H9 (cell line): ENCODE measurements at regions not wholly inside any gene's neighbourhood (a gene's known extent, or its start where the extent isn't known, plus 50 kb on each side); places are given as distances from the start of the nearest gene placed in this dataset.
"Not testable (repeated sequence)": the region's sequence is repeated elsewhere in the genome, so short reads cannot be mapped to it uniquely, and the experiment has no call there.

Experiments used
- DNase-seq: peaks from one replicate; pipeline ENCODE4 v3.0.0-alpha.2; 2017
- H2AFZ ChIP-seq: one replicate; pipeline ENCODE4 v1.6.1; 2013; ENCODE audit warnings: mild to moderate bottlenecking, low read length, control low read depth, moderate library complexity
- H2AK5ac ChIP-seq: 2 replicates; pipeline ENCODE4 v1.6.1; 2013; ENCODE audit warnings: low read length, control low read depth, mixed read lengths; ENCODE audit not compliant: insufficient read length
- H2BK120ac ChIP-seq: one replicate; pipeline ENCODE4 v1.6.1; 2013; ENCODE audit warnings: low read depth, mild to moderate bottlenecking, low read length, control low read depth, inconsistent platforms; ENCODE audit not compliant: poor library complexity, severe bottlenecking
- H2BK12ac ChIP-seq: 2 replicates; pipeline ENCODE4 v1.6.1; 2013; ENCODE audit warnings: low read length, control low read depth, mixed read lengths, low read depth; ENCODE audit not compliant: insufficient read length
- H2BK15ac ChIP-seq: 2 replicates; pipeline ENCODE4 v1.6.1; 2013; ENCODE audit warnings: low read depth, low read length, control low read depth
- H2BK20ac ChIP-seq: one replicate; pipeline ENCODE4 v1.6.1; 2013; ENCODE audit warnings: low read depth, mild to moderate bottlenecking, low read length, control low read depth, inconsistent platforms; ENCODE audit not compliant: poor library complexity, severe bottlenecking
- H2BK5ac ChIP-seq: 2 replicates; pipeline ENCODE4 v1.6.1; 2013; ENCODE audit warnings: low read length, control low read depth, mixed read lengths; ENCODE audit not compliant: insufficient read length
- H3K14ac ChIP-seq: 2 replicates; pipeline ENCODE4 v1.6.1; 2013; ENCODE audit warnings: low read length, control low read depth; ENCODE audit not compliant: insufficient read depth
- H3K18ac ChIP-seq: 2 replicates; pipeline ENCODE4 v1.6.1; 2013; ENCODE audit warnings: low read depth, mild to moderate bottlenecking, mixed read lengths, low read length, control low read depth; ENCODE audit not compliant: insufficient read length
- H3K23ac ChIP-seq: 2 replicates; pipeline ENCODE4 v1.6.1; 2013; ENCODE audit warnings: low read length, control low read depth, mixed read lengths, low read depth; ENCODE audit not compliant: insufficient read length
- H3K23me2 ChIP-seq: 2 replicates; pipeline ENCODE4 v1.6.1; 2013; ENCODE audit warnings: low read depth, mild to moderate bottlenecking, mixed read lengths, low read length, control low read depth; ENCODE audit not compliant: insufficient read length, poor library complexity, severe bottlenecking
- H3K27ac ChIP-seq: 2 replicates; pipeline ENCODE4 v1.5.1; 2013; ENCODE audit warnings: low read length, control low read depth, mixed read lengths, low read depth; ENCODE audit not compliant: insufficient read length
- H3K27me3 ChIP-seq: 2 replicates; pipeline ENCODE4 v1.6.1; 2013; ENCODE audit warnings: low read length, control low read depth, inconsistent platforms; ENCODE audit not compliant: insufficient read depth
- H3K4ac ChIP-seq: 2 replicates; pipeline ENCODE4 v1.6.1; 2013; ENCODE audit warnings: low read depth, mild to moderate bottlenecking, control low read depth, inconsistent platforms, low read length, moderate library complexity
- H3K4me1 ChIP-seq: 2 replicates; pipeline ENCODE4 v1.6.1; 2013; ENCODE audit warnings: low read length, control low read depth, inconsistent platforms; ENCODE audit not compliant: insufficient read depth
- H3K4me2 ChIP-seq: 2 replicates; pipeline ENCODE4 v1.6.1; 2013; ENCODE audit warnings: low read length, control low read depth, mixed read lengths; ENCODE audit not compliant: insufficient read length, insufficient read depth
- H3K56ac ChIP-seq: 2 replicates; pipeline ENCODE4 v1.6.1; 2013; ENCODE audit warnings: low read depth, mild to moderate bottlenecking, mixed read lengths, low read length, control low read depth; ENCODE audit not compliant: insufficient read length
- H3K79me1 ChIP-seq: 2 replicates; pipeline ENCODE4 v1.6.1; 2013; ENCODE audit warnings: low read depth, mild to moderate bottlenecking, moderate library complexity, low read length, control low read depth, inconsistent platforms; ENCODE audit not compliant: insufficient read depth, poor library complexity, severe bottlenecking
- H3K79me2 ChIP-seq: 2 replicates; pipeline ENCODE4 v1.6.1; 2013; ENCODE audit warnings: low read length, control low read depth, inconsistent platforms; ENCODE audit not compliant: insufficient read depth
- H3K9ac ChIP-seq: 2 replicates; pipeline ENCODE4 v1.6.1; 2013; ENCODE audit warnings: low read length, control low read depth, mixed read lengths; ENCODE audit not compliant: insufficient read length; ENCODE audit errors: extremely low read depth
- H3K9me3 ChIP-seq: one replicate; pipeline ENCODE4 v1.6.1; 2013; ENCODE audit warnings: low read depth, low read length, inconsistent platforms; ENCODE audit not compliant: control insufficient read depth
- H3T11ph ChIP-seq: one replicate; pipeline ENCODE4 v1.6.1; 2013; ENCODE audit warnings: mild to moderate bottlenecking, low read length, control low read depth, inconsistent platforms
- H4K20me1 ChIP-seq: one replicate; pipeline ENCODE4 v1.6.1; 2013; ENCODE audit not compliant: control insufficient read depth, insufficient read length, insufficient read depth
- H4K5ac ChIP-seq: 2 replicates; pipeline ENCODE4 v1.6.1; 2013; ENCODE audit warnings: low read depth, mild to moderate bottlenecking, mixed read lengths, low read length, control low read depth; ENCODE audit not compliant: insufficient read length
- H4K8ac ChIP-seq: replicated peaks from 2 replicates; pipeline ENCODE4 v1.6.1; 2013; ENCODE audit warnings: low read length, control low read depth, mixed read lengths, low read depth; ENCODE audit not compliant: insufficient read length
- H4K91ac ChIP-seq: 2 replicates; pipeline ENCODE4 v1.6.1; 2013; ENCODE audit warnings: low read depth, mild to moderate bottlenecking, moderate library complexity, mixed read lengths, low read length, control low read depth; ENCODE audit not compliant: insufficient read length
- H3K27ac Mint-ChIP-seq, 3 experiments: 2 replicates in 2 of 3; 3 replicates in 1 of 3; pipeline ENCODE4 v1.8.0; 2020 to 2021; ENCODE audit warnings: mixed read lengths in 3 of 3, mild to moderate bottlenecking in 1 of 3, moderate library complexity in 1 of 3
- H3K27me3 Mint-ChIP-seq: 2 replicates; pipeline ENCODE4 v1.8.0; 2021; ENCODE audit warnings: low read depth, mild to moderate bottlenecking, moderate library complexity, mixed read lengths
- H3K36me3 Mint-ChIP-seq, 3 experiments: 2 replicates in 2 of 3; 3 replicates in 1 of 3; pipeline ENCODE4 v1.8.0; 2020 to 2021; ENCODE audit warnings: low read depth in 3 of 3, mixed read lengths in 3 of 3; ENCODE audit not compliant: insufficient read depth in 1 of 3
- H3K4me1 Mint-ChIP-seq, 2 experiments: 2 replicates each; pipeline ENCODE4 v1.8.0; 2020; ENCODE audit warnings: mixed read lengths in 2 of 2
- H3K4me3 Mint-ChIP-seq, 2 experiments: 2 replicates in 1 of 2; 3 replicates in 1 of 2; pipeline ENCODE4 v1.8.0; 2020 to 2021; ENCODE audit warnings: mild to moderate bottlenecking in 2 of 2, mixed read lengths in 2 of 2, moderate library complexity in 1 of 2
- H3K9me3 Mint-ChIP-seq, 2 experiments: 2 replicates in 1 of 2; 3 replicates in 1 of 2; pipeline ENCODE4 v1.8.0; 2020; ENCODE audit warnings: mild to moderate bottlenecking in 2 of 2, mixed read lengths in 2 of 2, moderate library complexity in 1 of 2
- CTCF ChIP-seq: fragments of 200-600 bp; sonication (generic); conservative IDR thresholded peaks from 3 replicates; pipeline ENCODE4 v1.8.0; 2021; ENCODE audit warnings: antibody characterized with exemption, mild to moderate bottlenecking
- WGBS: extraction: QIAGEN DNeasy Blood & Tissue Kit; methylation state at CpG from one replicate; pipeline ENCODE4 v1.1.7; 2013; ENCODE audit warnings: missing lambda C conversion rate, low lambda C conversion rate, mixed read lengths; ENCODE audit not compliant: insufficient read length; ENCODE audit errors: extremely low coverage; 5-methylcytosine and 5-hydroxymethylcytosine counted together

DNA sequence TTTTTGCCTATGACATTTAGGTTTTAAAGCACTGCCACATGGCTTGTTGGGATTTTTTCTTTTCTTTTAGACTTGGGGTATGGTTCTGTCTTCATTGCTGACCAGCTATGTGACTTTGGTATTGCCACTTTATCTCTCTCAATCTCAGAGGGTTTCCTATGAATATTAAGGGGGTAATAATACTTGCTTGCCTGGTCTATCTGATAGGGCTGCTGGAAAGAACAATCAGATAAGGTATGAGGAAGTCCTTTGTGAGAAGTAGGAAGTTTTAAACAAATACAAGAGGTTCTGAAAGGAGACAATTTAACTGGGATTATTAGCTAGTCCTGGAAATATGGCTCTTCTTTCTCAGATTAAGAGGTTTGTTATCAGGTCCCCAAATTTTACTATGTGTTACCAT lies 80.8 kb downstream of the ZNF92 start:
- Histone ChIP-seq H2AFZ (no peak overlapping the region), H2BK12ac (no peak overlapping the region), H3K23me2 (no peaks in the 10 kb centered on the region), H3K27ac (no peak overlapping the region), H3K79me2 (no peaks in the 10 kb centered on the region), H2BK15ac (no peak overlapping the region), H3K18ac (no peak overlapping the region), H4K8ac (no peak overlapping the region), H4K5ac (no peak overlapping the region), H3K23ac (no peak overlapping the region), H3K4me1 (no peaks in the 10 kb centered on the region), H3K56ac (no peak overlapping the region), H3K4ac (no peak overlapping the region), H3K14ac (no peak overlapping the region), H2BK5ac (no peak overlapping the region), H3K9ac (no peak overlapping the region), H3K9me3 (no peaks in the 10 kb centered on the region), H3K79me1 (no peaks in the 10 kb centered on the region), H3T11ph (no peak overlapping the region), H3K27me3 (no peaks in the 10 kb centered on the region), H2BK20ac (no peak overlapping the region), H4K91ac (no peak overlapping the region), H2AK5ac (no peak overlapping the region), H4K20me1 (no peaks in the 10 kb centered on the region), H3K4me2 (no peak overlapping the region), H2BK120ac (no peak overlapping the region)
- no peak for DNase-seq
- no peaks in the 10 kb centered on the region for H3K36me3 Mint-ChIP-seq
- H3K9me3 Mint-ChIP-seq = peaks cover 2 to 12% of the 10 kb centered on the region in 2 experiments; a peak in 3 of 5 replicates
- H3K4me3 Mint-ChIP-seq = no peak overlapping the region
- no peak overlapping the region for H3K27ac Mint-ChIP-seq
- TF ChIP-seq CTCF = no peak
- H3K4me1 Mint-ChIP-seq = no peaks in the 10 kb centered on the region
- H3K27me3 Mint-ChIP-seq = no peaks in the 10 kb centered on the region; the same call in 1 of the 2 replicates

DNA sequence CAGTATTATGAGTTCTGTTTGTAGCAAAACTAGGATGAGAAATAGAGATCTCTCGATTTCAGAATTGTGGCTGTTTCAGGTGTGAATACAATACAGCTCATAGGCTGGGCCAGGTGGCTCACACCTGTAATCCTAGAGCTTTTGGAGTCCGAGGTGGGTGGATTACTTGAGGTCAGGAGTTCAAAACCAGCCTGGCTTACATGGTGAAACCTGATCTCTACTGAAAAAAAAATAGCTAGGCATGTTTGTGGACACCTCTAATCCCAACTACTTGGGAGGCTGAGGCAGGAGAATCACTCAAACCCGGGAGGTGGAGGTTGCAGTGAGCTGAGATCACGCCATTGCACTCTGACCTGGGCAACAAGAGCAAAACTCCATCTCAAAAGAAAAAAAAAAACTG lies 81.4 kb downstream of the ZNF92 start:
- not testable (repeated sequence) for H3K4ac ChIP-seq, H3K4me3 Mint-ChIP-seq, H3K79me1 ChIP-seq, DNase-seq, H2AK5ac ChIP-seq, H2BK120ac ChIP-seq, H3K27me3 ChIP-seq, H3K4me2 ChIP-seq, H3K56ac ChIP-seq, H2AFZ ChIP-seq, H4K8ac ChIP-seq, H2BK5ac ChIP-seq, H3K4me1 Mint-ChIP-seq, H3K9me3 ChIP-seq, H3K27ac Mint-ChIP-seq, H3K14ac ChIP-seq, H2BK20ac ChIP-seq, H4K20me1 ChIP-seq, H3K23ac ChIP-seq, H2BK12ac ChIP-seq, H3K9ac ChIP-seq, H3T11ph ChIP-seq, H3K36me3 Mint-ChIP-seq, H3K23me2 ChIP-seq, H3K27ac ChIP-seq, H4K91ac ChIP-seq, H4K5ac ChIP-seq, H3K18ac ChIP-seq, H3K9me3 Mint-ChIP-seq, H3K4me1 ChIP-seq, H3K27me3 Mint-ChIP-seq, H2BK15ac ChIP-seq, H3K79me2 ChIP-seq
- no CpG with 5 or more reads among the region's 4 CpGs for WGBS
